ENCODE measurements at regions not wholly inside any gene's neighbourhood (a gene's known extent, or its start where the extent isn't known, plus 50 kb on each side); places are given as distances from the start of the nearest gene placed in this dataset.

DNA sequence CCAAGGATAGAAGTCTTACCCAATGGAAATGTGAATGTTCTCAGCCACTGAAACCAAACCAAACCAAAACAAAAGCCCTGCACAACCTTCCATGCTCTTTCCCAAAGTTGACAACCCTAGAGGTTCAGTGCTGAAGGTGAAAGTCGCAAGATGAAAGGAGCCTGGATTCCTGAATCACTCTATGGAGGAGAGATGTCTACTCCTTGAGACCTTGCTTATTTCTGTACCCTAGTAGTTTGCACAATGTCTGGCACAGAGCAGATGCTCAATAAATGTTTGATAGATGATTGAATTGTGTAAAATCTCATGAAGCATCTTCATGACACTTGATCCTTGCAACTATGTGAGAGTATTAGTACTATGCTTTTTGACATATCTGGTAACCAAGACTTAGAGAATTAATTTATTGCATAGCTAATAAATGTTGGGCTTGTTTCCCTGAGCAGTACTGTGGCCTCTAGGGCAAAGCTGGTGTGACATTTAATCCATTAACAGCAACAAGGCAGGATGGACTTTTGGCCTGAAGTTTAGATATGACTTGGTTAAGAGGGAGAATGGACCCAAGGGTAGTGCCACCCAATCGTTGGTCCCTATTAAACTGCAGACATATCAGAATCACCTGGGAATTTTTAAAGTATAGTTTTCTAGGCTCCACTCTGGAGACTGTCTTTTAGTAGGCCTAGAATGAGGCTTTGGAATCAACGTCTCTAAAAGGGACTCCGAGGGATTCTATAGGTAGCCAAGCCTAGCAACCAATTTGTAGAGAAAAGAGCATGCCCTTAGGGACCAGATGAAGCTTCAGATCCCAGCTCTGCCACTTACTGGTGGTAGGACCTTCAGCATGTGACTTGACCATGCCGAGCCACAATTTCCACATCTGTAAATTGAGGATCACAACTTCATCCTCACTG, 145.9 kb downstream of the DDX1 start:
- CTCF ChIA-PET, result no interaction called here
- Histone ChIP-seq H3K4me1 (ENCODE audit: control insufficient read depth, insufficient read depth, low read length) (peaks cover 12% of the 10 kb centered on the region), H3K9me3 (ENCODE audit: control insufficient read depth, insufficient read depth, low read depth, low read length) (no peaks in the 10 kb centered on the region), H3K4me3 (ENCODE audit: low read depth, low read length) (no peak overlapping the region), H3K36me3 (ENCODE audit: control insufficient read depth in 2 of 2, insufficient read depth in 1 of 2, low read length in 2 of 2) (no peaks in the 10 kb centered on the region), H3K27ac (ENCODE audit: extremely low read depth, low read depth, low read length) (no peak overlapping the region)
- POLR2A ChIA-PET, result no interaction called here
- TF ChIP-seq ZNF768 (tag by site-specific recombination; IDR thresholded peaks at IDR 0.05) (no peak), ZNF658 (tag by site-specific recombination; IDR thresholded peaks at IDR 0.05) (no peak), TCF7L2 (IDR thresholded peaks at IDR 0.05; ENCODE audit: borderline replicate concordance, low read depth, low read length) (no peak), ZFP3 (tag by site-specific recombination; IDR thresholded peaks at IDR 0.05; ENCODE audit: low read depth) (no peak), ZNF423 (tag by site-specific recombination; IDR thresholded peaks at IDR 0.05) (no peak), ZNF169 (tag by site-specific recombination; IDR thresholded peaks at IDR 0.05) (no peak), ZNF248 (tag by site-specific recombination; IDR thresholded peaks at IDR 0.05) (no peak), ZSCAN30 (tag by site-specific recombination; IDR thresholded peaks at IDR 0.05) (no peak), ZNF529 (tag by site-specific recombination; IDR thresholded peaks at IDR 0.05; ENCODE audit: insufficient replicate concordance) (no peak), OVOL3 (tag by site-specific recombination; IDR thresholded peaks at IDR 0.05) (no peak), SP3 (tag by site-specific recombination; IDR thresholded peaks at IDR 0.05) (no peak), ZNF121 (tag by site-specific recombination; IDR thresholded peaks at IDR 0.05) (no peak), ZFP37 (tag by site-specific recombination; IDR thresholded peaks at IDR 0.05) (no peak), EGR2 (tag by site-specific recombination; IDR thresholded peaks at IDR 0.05; ENCODE audit: low read depth) (no peak)
- TF ChIP-seq, protein P1, sequence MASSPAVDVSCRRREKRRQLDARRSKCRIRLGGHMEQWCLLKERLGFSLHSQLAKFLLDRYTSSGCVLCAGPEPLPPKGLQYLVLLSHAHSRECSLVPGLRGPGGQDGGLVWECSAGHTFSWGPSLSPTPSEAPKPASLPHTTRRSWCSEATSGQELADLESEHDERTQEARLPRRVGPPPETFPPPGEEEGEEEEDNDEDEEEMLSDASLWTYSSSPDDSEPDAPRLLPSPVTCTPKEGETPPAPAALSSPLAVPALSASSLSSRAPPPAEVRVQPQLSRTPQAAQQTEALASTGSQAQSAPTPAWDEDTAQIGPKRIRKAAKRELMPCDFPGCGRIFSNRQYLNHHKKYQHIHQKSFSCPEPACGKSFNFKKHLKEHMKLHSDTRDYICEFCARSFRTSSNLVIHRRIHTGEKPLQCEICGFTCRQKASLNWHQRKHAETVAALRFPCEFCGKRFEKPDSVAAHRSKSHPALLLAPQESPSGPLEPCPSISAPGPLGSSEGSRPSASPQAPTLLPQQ (tag by site-specific recombination; IDR thresholded peaks at IDR 0.05), result no peak
- TF ChIP-seq, protein P2, sequence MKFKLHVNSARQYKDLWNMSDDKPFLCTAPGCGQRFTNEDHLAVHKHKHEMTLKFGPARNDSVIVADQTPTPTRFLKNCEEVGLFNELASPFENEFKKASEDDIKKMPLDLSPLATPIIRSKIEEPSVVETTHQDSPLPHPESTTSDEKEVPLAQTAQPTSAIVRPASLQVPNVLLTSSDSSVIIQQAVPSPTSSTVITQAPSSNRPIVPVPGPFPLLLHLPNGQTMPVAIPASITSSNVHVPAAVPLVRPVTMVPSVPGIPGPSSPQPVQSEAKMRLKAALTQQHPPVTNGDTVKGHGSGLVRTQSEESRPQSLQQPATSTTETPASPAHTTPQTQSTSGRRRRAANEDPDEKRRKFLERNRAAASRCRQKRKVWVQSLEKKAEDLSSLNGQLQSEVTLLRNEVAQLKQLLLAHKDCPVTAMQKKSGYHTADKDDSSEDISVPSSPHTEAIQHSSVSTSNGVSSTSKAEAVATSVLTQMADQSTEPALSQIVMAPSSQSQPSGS (tag by site-specific recombination; IDR thresholded peaks at IDR 0.05; ENCODE audit: low read depth), result no peak

DNA sequence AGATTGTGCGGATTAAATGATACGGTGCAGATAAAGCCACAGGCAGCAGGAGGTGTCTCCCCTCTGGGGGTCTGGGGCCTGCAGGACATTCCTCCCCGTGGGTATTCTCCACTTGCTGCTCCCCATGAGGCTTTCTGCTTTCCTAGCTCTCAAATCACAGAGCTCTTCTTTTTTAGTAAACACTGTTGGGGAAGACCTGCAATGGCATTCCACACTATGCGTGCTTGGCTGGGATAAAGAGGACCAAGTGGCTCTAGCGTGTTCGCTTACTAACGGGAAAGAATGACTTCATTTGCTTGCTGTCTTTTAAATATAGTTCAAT, 146.5 kb downstream of the DDX1 start:
- Histone ChIP-seq H3K36me3 (ENCODE audit: control insufficient read depth in 2 of 2, insufficient read depth in 1 of 2, low read length in 2 of 2) (no peaks in the 10 kb centered on the region), H3K27ac (ENCODE audit: extremely low read depth, low read depth, low read length) (no peak overlapping the region), H3K9me3 (ENCODE audit: control insufficient read depth, insufficient read depth, low read depth, low read length) (no peaks in the 10 kb centered on the region), H3K4me3 (ENCODE audit: low read depth, low read length) (no peak overlapping the region), H3K4me1 (ENCODE audit: control insufficient read depth, insufficient read depth, low read length) (peaks cover 12% of the 10 kb centered on the region)
- TF ChIP-seq, protein P3, sequence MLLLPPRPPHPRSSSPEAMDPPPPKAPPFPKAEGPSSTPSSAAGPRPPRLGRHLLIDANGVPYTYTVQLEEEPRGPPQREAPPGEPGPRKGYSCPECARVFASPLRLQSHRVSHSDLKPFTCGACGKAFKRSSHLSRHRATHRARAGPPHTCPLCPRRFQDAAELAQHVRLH (tag by site-specific recombination; IDR thresholded peaks at IDR 0.05), result no peak
- TF ChIP-seq ZNF843 (tag by site-specific recombination; IDR thresholded peaks at IDR 0.05), result no peak
- TF ChIP-seq ZNF335 (tag by site-specific recombination; conservative IDR thresholded peaks at IDR 0.05), result no peak
- TF ChIP-seq ZFP69B (tag by site-specific recombination; IDR thresholded peaks at IDR 0.05), result no peak
- TF ChIP-seq ZFP37 (tag by site-specific recombination; IDR thresholded peaks at IDR 0.05), result no peak
- no peak for TF ChIP-seq ZNF624 (tag by site-specific recombination; IDR thresholded peaks at IDR 0.05)
- TF ChIP-seq ZNF211 (tag by site-specific recombination; IDR thresholded peaks at IDR 0.05; ENCODE audit: low read depth), result no peak
- no peak for TF ChIP-seq ZNF23 (tag by site-specific recombination; IDR thresholded peaks at IDR 0.05; ENCODE audit: borderline replicate concordance)
- TF ChIP-seq KLF1 (tag by site-specific recombination; IDR thresholded peaks at IDR 0.05), result no peak
- no peak for TF ChIP-seq ZNF157 (tag by site-specific recombination; IDR thresholded peaks at IDR 0.05)
- POLR2A ChIA-PET, result no interaction called here
- CTCF ChIA-PET, result no interaction called here
